GM19240 (cell line): ENCODE measurements at regions not wholly inside any gene's neighbourhood (a gene's known extent, or its start where the extent isn't known, plus 50 kb on each side); places are given as distances from the start of the nearest gene placed in this dataset.
"Not testable (repeated sequence)": the region's sequence is repeated elsewhere in the genome, so short reads cannot be mapped to it uniquely, and the experiment has no call there.

Experiments
- DNase-seq: peaks from one replicate; pipeline ENCODE4 v3.0.0; 2011; ENCODE audit warnings: low spot score; ENCODE audit not compliant: insufficient read length

GRCh38 chr1:58836408-58836807, 52.6 kb upstream of the JUN start:
- no peak for DNase-seq

- no peak for DNase-seq
Observed at GRCh38 chr1:58837886-58838285, 54.0 kb upstream of the JUN start.

GRCh38 chr1:58839147-58839795, 55.4 kb upstream of the JUN start:
- no peak for DNase-seq

GRCh38 chr1:58839846-58840835, 56.3 kb upstream of the JUN start:
- no peak for DNase-seq

- DNase-seq = no peak
Observed at GRCh38 chr1:58841455-58841854, 57.6 kb upstream of the JUN start.

GRCh38 chr1:58842941-58843340, 59.1 kb upstream of the JUN start:
- DNase-seq = no peak

GRCh38 chr1:58844176-58844575, 60.3 kb upstream of the JUN start:
- no peak for DNase-seq

GRCh38 chr1:58845942-58846341, 62.1 kb upstream of the JUN start:
- no peak for DNase-seq

GRCh38 chr1:58848818-58849411, 65.1 kb upstream of the JUN start:
- no peak for DNase-seq

- DNase-seq = no peak
Observed at GRCh38 chr1:58849551-58849950, 65.7 kb upstream of the JUN start.

- no peak for DNase-seq
Observed at GRCh38 chr1:58850636-58851035, 66.8 kb upstream of the JUN start.

- no peak for DNase-seq
Observed at GRCh38 chr1:58852731-58853485, 69.1 kb upstream of the JUN start.

- no peak for DNase-seq
Observed at GRCh38 chr1:58854576-58854975, 70.7 kb upstream of the JUN start.

GRCh38 chr1:58855274-58856165, 71.7 kb upstream of the JUN start:
- DNase-seq = no peak

GRCh38 chr1:58856281-58856680, 72.4 kb upstream of the JUN start:
- DNase-seq = not testable (repeated sequence)

GRCh38 chr1:58857680-58858673, 74.1 kb upstream of the JUN start:
- no peak for DNase-seq

GRCh38 chr1:58859769-58860485, 76.1 kb upstream of the JUN start:
- no peak for DNase-seq

- no peak for DNase-seq
Observed at GRCh38 chr1:58861076-58861475, 77.2 kb upstream of the JUN start.

- DNase-seq = no peak
Observed at GRCh38 chr1:58861506-58861905, 77.7 kb upstream of the JUN start.
